ENCODE measurements at regions not wholly inside any gene's neighbourhood (a gene's known extent, or its start where the extent isn't known, plus 50 kb on each side); places are given as distances from the start of the nearest gene placed in this dataset.

GRCh38 chr3:30069056-30069455, 537.3 kb upstream of the TGFBR2 start:
- TF ChIP-seq, protein P1, sequence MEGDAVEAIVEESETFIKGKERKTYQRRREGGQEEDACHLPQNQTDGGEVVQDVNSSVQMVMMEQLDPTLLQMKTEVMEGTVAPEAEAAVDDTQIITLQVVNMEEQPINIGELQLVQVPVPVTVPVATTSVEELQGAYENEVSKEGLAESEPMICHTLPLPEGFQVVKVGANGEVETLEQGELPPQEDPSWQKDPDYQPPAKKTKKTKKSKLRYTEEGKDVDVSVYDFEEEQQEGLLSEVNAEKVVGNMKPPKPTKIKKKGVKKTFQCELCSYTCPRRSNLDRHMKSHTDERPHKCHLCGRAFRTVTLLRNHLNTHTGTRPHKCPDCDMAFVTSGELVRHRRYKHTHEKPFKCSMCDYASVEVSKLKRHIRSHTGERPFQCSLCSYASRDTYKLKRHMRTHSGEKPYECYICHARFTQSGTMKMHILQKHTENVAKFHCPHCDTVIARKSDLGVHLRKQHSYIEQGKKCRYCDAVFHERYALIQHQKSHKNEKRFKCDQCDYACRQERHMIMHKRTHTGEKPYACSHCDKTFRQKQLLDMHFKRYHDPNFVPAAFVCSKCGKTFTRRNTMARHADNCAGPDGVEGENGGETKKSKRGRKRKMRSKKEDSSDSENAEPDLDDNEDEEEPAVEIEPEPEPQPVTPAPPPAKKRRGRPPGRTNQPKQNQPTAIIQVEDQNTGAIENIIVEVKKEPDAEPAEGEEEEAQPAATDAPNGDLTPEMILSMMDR (IDR thresholded peaks at IDR 0.05; ENCODE audit: low read depth, low read length), result no peak
- Histone ChIP-seq H3K27me3 (no peaks in the 10 kb centered on the region), H3K36me3 (no peaks in the 10 kb centered on the region), H3K4me3 (ENCODE audit: low read depth, low read length) (no peak overlapping the region), H3K4me1 (no peaks in the 10 kb centered on the region), H3K9me3 (no peaks in the 10 kb centered on the region)
- DNase-seq, result no peak

DNA sequence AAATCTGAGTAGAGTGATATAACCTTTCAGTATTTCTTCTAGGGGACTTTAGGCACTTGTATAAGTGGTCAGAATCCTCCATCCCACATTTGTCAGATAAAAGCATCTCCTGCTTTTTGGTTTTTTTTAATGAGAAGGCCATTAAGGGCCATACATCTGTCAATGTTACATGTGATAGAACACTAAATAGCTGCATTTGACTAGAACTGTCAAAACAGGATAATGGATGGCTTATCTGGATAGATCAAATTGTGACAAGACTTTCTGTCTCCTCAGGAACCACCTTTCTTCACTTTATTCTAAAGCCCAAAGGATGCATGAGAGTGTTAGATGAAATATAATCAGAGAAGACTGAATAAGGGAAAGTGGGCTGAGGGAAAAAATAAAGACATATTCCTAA, 533.4 kb upstream of the TGFBR2 start:
- H3K9me3 ChIP-seq, result no peaks in the 10 kb centered on the region
- H3K4me3 ChIP-seq (ENCODE audit: low read depth, low read length), result no peak overlapping the region
- H3K4me1 ChIP-seq, result no peaks in the 10 kb centered on the region
- TF ChIP-seq, protein P1 (IDR thresholded peaks at IDR 0.05; ENCODE audit: low read depth, low read length), result no peak
- H3K27me3 ChIP-seq, result no peaks in the 10 kb centered on the region
- H3K36me3 ChIP-seq, result no peaks in the 10 kb centered on the region
- no peak for DNase-seq

DNA sequence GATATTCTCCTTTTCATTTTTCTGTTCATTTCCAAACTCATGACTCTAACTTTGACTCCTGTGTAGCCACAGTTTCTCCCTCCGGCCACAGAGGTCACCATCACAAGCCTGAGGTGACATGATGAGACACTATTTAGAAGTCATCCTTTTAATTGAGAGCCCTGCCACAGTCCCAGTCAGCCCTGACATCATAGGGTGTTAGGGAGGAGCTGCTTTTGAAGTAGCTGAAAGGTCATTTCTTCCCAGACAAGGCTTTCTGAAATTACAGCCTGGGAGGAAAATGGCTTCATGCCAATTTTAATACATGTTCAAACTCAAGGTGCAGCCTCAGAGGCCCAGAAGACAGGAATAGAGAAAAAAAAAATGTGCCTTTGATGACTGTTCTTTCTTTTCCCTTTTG, 532.8 kb upstream of the TGFBR2 start:
- Histone ChIP-seq H3K27me3 (no peaks in the 10 kb centered on the region), H3K4me1 (no peaks in the 10 kb centered on the region), H3K36me3 (no peaks in the 10 kb centered on the region), H3K4me3 (ENCODE audit: low read depth, low read length) (no peak overlapping the region), H3K9me3 (no peaks in the 10 kb centered on the region)
- TF ChIP-seq, protein P1 (IDR thresholded peaks at IDR 0.05; ENCODE audit: low read depth, low read length), result no peak
- no peak for DNase-seq

GRCh38 chr3:30075514-30075913, 530.9 kb upstream of the TGFBR2 start:
- TF ChIP-seq, protein P1 (IDR thresholded peaks at IDR 0.05; ENCODE audit: low read depth, low read length), result no peak
- H3K4me3 ChIP-seq (ENCODE audit: low read depth, low read length), result no peak overlapping the region
- H3K27me3 ChIP-seq, result no peaks in the 10 kb centered on the region
- no peak for DNase-seq
- no peaks in the 10 kb centered on the region for H3K36me3 ChIP-seq
- no peaks in the 10 kb centered on the region for H3K4me1 ChIP-seq
- H3K9me3 ChIP-seq, result no peaks in the 10 kb centered on the region

GRCh38 chr3:30076899-30077298, 529.5 kb upstream of the TGFBR2 start:
- Histone ChIP-seq H3K9me3 (no peaks in the 10 kb centered on the region), H3K27me3 (no peaks in the 10 kb centered on the region), H3K4me3 (ENCODE audit: low read depth, low read length) (no peak overlapping the region), H3K36me3 (no peaks in the 10 kb centered on the region), H3K4me1 (no peaks in the 10 kb centered on the region)
- DNase-seq, result no peak
- TF ChIP-seq, protein P1 (IDR thresholded peaks at IDR 0.05; ENCODE audit: low read depth, low read length), result no peak

DNA sequence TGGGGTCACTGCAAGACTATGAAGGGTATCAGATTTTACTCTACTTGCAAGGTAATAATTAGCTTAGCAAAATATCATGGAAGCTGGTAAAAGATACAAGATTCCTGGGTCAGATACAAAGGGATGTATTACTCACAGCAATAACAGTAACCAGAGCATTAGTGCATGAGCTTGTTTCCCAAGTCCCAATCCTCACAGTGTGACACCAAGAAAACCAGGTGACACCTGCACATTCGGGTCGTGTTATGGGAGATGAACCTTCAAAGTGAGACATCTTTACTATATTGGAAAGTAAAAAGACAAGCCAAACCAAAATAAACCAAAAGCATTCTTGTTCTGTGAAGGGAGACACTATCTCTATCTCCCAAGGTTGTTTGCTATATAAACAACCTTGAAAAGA, 528.7 kb upstream of the TGFBR2 start:
- no peak for DNase-seq

More for the DNA sequence above, 528.7 kb upstream of the TGFBR2 start:
- no peaks in the 10 kb centered on the region for H3K27me3 ChIP-seq
- H3K36me3 ChIP-seq, result no peaks in the 10 kb centered on the region
- no peaks in the 10 kb centered on the region for H3K4me1 ChIP-seq
- TF ChIP-seq, protein P1 (IDR thresholded peaks at IDR 0.05; ENCODE audit: low read depth, low read length), result no peak
- H3K9me3 ChIP-seq, result no peaks in the 10 kb centered on the region
- H3K4me3 ChIP-seq (ENCODE audit: low read depth, low read length), result no peak overlapping the region
